Tibial nerve (tissue), 3 donors: ENCODE measurements at regions not wholly inside any gene's neighbourhood (a gene's known extent, or its start where the extent isn't known, plus 50 kb on each side); places are given as distances from the start of the nearest gene placed in this dataset.

Experiments
- CTCF ChIP-seq, 5 experiments: fragments of 200-600 bp in 3 of 5; fragments of 450-650 bp in 2 of 5; sonication (generic) in 3 of 5; IDR thresholded peaks; one replicate each; pipeline ENCODE4 v1.5.1; 2016 to 2019; ENCODE audit warnings: antibody characterized with exemption in 5 of 5, mild to moderate bottlenecking in 3 of 5, moderate library complexity in 2 of 5
- POLR2A ChIP-seq, 2 donors: fragments of 450-650 bp; IDR thresholded peaks; one replicate each; pipeline ENCODE4 v1.6.1; 2017; ENCODE audit warnings: antibody characterized with exemption in 2 of 2, mild to moderate bottlenecking in 2 of 2, moderate library complexity in 2 of 2

- no peak for TF ChIP-seq POLR2A (IDR thresholded peaks at IDR 0.05)
- no peak for TF ChIP-seq CTCF (IDR thresholded peaks at IDR 0.05)
Measured at GRCh38 chr3:157914882-157915281, 191.3 kb downstream of the SHOX2 start.
